Peyer's patch (tissue), 4 donors: ENCODE measurements at regions not wholly inside any gene's neighbourhood (a gene's known extent, or its start where the extent isn't known, plus 50 kb on each side); places are given as distances from the start of the nearest gene placed in this dataset.

ENCODE experiments used
- POLR2A ChIP-seq, 2 donors: fragments of 450-650 bp; IDR thresholded peaks; one replicate each; pipeline ENCODE4 v1.5.1; 2017; ENCODE audit warnings: antibody characterized with exemption in 2 of 2, mild to moderate bottlenecking in 2 of 2, moderate library complexity in 2 of 2
- TF ChIP-seq, protein P1 (sequence below), 6 experiments: fragments of 450-650 bp in 4 of 6; fragments of 200-600 bp in 2 of 6; sonication (generic) in 1 of 6; IDR thresholded peaks; one replicate each; pipeline ENCODE4 v1.5.1; 2017 to 2019; ENCODE audit warnings: antibody characterized with exemption in 6 of 6, mild to moderate bottlenecking in 3 of 6, moderate library complexity in 1 of 6

DNA sequence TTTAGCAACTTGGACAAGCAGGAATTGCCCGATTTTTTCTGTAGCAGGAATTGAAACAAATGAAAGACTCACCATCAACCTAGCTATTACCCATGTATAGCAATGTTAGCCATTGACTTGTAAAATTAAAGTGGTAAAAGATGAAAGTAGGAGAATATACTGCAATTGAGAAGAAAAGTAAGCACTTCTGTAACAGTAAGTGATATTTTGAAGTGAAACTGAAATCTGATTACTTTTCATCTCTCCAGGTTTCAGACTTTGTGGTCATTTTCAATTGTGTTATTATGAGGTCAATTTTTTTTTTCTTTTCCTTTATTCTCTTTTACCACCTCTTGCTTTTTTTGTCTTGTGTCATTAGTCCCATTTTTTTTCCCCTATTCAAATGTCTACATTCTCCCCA, 1078.2 kb downstream of the ZPLD1 start:
- no peak for TF ChIP-seq POLR2A (IDR thresholded peaks at IDR 0.05)
- TF ChIP-seq, protein P1, sequence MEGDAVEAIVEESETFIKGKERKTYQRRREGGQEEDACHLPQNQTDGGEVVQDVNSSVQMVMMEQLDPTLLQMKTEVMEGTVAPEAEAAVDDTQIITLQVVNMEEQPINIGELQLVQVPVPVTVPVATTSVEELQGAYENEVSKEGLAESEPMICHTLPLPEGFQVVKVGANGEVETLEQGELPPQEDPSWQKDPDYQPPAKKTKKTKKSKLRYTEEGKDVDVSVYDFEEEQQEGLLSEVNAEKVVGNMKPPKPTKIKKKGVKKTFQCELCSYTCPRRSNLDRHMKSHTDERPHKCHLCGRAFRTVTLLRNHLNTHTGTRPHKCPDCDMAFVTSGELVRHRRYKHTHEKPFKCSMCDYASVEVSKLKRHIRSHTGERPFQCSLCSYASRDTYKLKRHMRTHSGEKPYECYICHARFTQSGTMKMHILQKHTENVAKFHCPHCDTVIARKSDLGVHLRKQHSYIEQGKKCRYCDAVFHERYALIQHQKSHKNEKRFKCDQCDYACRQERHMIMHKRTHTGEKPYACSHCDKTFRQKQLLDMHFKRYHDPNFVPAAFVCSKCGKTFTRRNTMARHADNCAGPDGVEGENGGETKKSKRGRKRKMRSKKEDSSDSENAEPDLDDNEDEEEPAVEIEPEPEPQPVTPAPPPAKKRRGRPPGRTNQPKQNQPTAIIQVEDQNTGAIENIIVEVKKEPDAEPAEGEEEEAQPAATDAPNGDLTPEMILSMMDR (IDR thresholded peaks at IDR 0.05): no peak
